Activated CD4-positive, alpha-beta T cell treated with anti-CD3 and anti-CD28 coated beads, Interleukin-2, amount 10 ng/mL, durations not matched to agents 7 days and 5 days (primary cell): ENCODE measurements at regions not wholly inside any gene's neighbourhood (a gene's known extent, or its start where the extent isn't known, plus 50 kb on each side); places are given as distances from the start of the nearest gene placed in this dataset.
"Not testable (repeated sequence)": the region's sequence is repeated elsewhere in the genome, so short reads cannot be mapped to it uniquely, and the experiment has no call there.

Experiments used
- CTCF ChIA-PET: fragments of 350-600 bp; sonication (Branson Sonifier 250); formaldehyde crosslinking; loops from one replicate; lab custom pipeline; 2021; ENCODE audit warnings: antibody characterized with exemption; lab: Charles Lee
- POLR2A ChIA-PET: fragments of 350-600 bp; sonication (Branson Sonifier 250); formaldehyde crosslinking; loops from one replicate; lab custom pipeline; 2021; ENCODE audit warnings: antibody characterized with exemption; lab: Charles Lee
- DNase-seq: peaks from one replicate; pipeline ENCODE4 v3.0.0-alpha.2; 2020
- H3K27ac Mint-ChIP-seq: one replicate; pipeline ENCODE4 v1.8.0; 2021; ENCODE audit warnings: mild to moderate bottlenecking, moderate library complexity, mixed read lengths
- H3K27me3 Mint-ChIP-seq: one replicate; pipeline ENCODE4 v1.8.0; 2021; ENCODE audit warnings: mixed read lengths
- H3K36me3 Mint-ChIP-seq: one replicate; pipeline ENCODE4 v1.8.0; 2021; ENCODE audit warnings: low read depth, mixed read lengths
- H3K4me1 Mint-ChIP-seq: one replicate; pipeline ENCODE4 v1.8.0; 2021; ENCODE audit warnings: mixed read lengths
- H3K4me3 Mint-ChIP-seq: one replicate; pipeline ENCODE4 v1.8.0; 2021; ENCODE audit warnings: mild to moderate bottlenecking, moderate library complexity, mixed read lengths
- H3K9me3 Mint-ChIP-seq: one replicate; pipeline ENCODE4 v1.8.0; 2021; ENCODE audit warnings: mixed read lengths

GRCh38 chr9:75490326-75490725, 400.1 kb upstream of the PCSK5 start:
- DNase-seq = no peak
- POLR2A ChIA-PET = no interaction called here
- Mint-ChIP-seq H3K27me3 (no peaks in the 10 kb centered on the region), H3K9me3 (no peaks in the 10 kb centered on the region), H3K4me1 (no peaks in the 10 kb centered on the region), H3K36me3 (no peaks in the 10 kb centered on the region), H3K27ac (no peak overlapping the region), H3K4me3 (no peak overlapping the region)
- CTCF ChIA-PET = no interaction called here

GRCh38 chr9:75491533-75491932, 398.9 kb upstream of the PCSK5 start:
- POLR2A ChIA-PET = no interaction called here
- H3K27me3 Mint-ChIP-seq = no peaks in the 10 kb centered on the region
- H3K4me3 Mint-ChIP-seq = no peak overlapping the region
- no peak for DNase-seq
- CTCF ChIA-PET = no interaction called here
- H3K36me3 Mint-ChIP-seq = no peaks in the 10 kb centered on the region
- H3K9me3 Mint-ChIP-seq = no peaks in the 10 kb centered on the region
- no peaks in the 10 kb centered on the region for H3K4me1 Mint-ChIP-seq
- H3K27ac Mint-ChIP-seq = no peak overlapping the region

DNA sequence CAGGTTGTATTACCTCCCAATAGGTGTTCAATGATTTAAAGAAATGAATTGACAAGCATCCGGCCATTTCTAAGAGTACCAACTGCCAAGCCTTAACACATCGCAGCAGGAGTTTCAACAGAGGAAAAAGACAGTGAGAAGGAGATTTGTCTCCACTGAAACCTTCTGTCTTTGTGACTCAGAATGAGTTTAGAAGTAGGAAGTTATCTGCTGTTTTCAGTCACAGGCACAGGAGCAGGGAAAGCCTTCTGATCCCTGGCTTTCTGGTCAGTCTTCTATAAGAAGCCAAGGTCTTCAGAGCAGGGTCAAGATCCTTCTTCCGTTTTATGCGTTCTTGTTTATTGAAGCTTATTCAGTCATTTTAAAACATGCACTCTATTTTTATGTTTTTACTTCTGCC, 390.7 kb upstream of the PCSK5 start:
- POLR2A ChIA-PET = no interaction called here
- DNase-seq = no peak

GRCh38 chr9:75500479-75500878, 390.0 kb upstream of the PCSK5 start:
- Mint-ChIP-seq H3K27ac (no peak overlapping the region), H3K4me1 (no peaks in the 10 kb centered on the region), H3K4me3 (no peak overlapping the region), H3K9me3 (no peaks in the 10 kb centered on the region), H3K36me3 (no peaks in the 10 kb centered on the region), H3K27me3 (peaks cover 2% of the 10 kb centered on the region)
- CTCF ChIA-PET = no interaction called here
- POLR2A ChIA-PET = no interaction called here
- no peak for DNase-seq

More for the DNA sequence above, 390.7 kb upstream of the PCSK5 start:
- H3K4me1 Mint-ChIP-seq = no peaks in the 10 kb centered on the region
- H3K36me3 Mint-ChIP-seq = no peaks in the 10 kb centered on the region
- CTCF ChIA-PET = no interaction called here
- H3K4me3 Mint-ChIP-seq = no peak overlapping the region
- H3K27ac Mint-ChIP-seq = no peak overlapping the region
- peaks cover 2% of the 10 kb centered on the region for H3K27me3 Mint-ChIP-seq
- no peaks in the 10 kb centered on the region for H3K9me3 Mint-ChIP-seq

DNA sequence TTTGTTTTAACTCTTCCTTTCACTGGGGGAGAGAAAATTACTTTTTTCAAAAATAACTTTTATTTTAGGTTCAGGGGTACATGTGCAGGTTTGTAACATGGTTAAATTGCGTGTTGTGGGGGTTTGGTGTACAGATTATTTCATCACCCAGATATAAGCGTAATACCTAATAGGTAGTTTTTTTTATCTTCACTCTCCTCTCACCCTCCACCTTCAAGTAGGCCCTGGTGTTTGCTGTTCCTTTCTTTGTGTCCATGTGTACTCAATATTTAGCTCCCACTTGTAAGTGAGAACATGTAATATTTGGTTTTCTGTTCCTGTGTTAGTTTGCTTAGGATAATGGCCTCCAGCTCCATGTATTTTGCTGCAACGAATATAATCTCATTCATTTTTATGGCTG, 389.5 kb upstream of the PCSK5 start:
- DNase-seq = not testable (repeated sequence)

DNA sequence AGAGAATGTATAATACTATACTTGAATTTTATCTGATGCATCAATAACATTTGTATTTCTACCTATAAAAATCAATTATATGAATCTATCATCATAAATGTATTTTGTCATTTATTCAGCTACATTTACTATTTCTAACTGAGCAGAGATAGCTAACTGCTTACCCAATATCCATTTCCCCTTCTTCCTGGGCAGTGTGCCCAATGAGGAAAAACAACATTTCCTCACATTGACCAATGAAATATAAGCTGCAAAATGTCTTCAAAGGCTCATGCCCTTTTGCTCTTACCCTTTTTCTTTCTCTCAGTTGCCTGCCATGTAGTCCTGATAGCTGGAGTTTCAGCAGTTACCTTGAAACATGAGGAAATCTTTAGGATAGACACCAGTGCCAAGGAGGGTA, 385.8 kb upstream of the PCSK5 start:
- peaks cover 2% of the 10 kb centered on the region for H3K27me3 Mint-ChIP-seq
- POLR2A ChIA-PET = no interaction called here
- no peaks in the 10 kb centered on the region for H3K4me1 Mint-ChIP-seq
- no peaks in the 10 kb centered on the region for H3K36me3 Mint-ChIP-seq
- no peak overlapping the region for H3K27ac Mint-ChIP-seq
- no peak for DNase-seq
- no peaks in the 10 kb centered on the region for H3K9me3 Mint-ChIP-seq
- no peak overlapping the region for H3K4me3 Mint-ChIP-seq
- CTCF ChIA-PET = no interaction called here

More for the DNA sequence above, 389.5 kb upstream of the PCSK5 start:
- H3K27ac Mint-ChIP-seq, H3K4me1 Mint-ChIP-seq, CTCF ChIA-PET, H3K4me3 Mint-ChIP-seq, H3K27me3 Mint-ChIP-seq, H3K36me3 Mint-ChIP-seq, POLR2A ChIA-PET, H3K9me3 Mint-ChIP-seq: not testable (repeated sequence)

DNA sequence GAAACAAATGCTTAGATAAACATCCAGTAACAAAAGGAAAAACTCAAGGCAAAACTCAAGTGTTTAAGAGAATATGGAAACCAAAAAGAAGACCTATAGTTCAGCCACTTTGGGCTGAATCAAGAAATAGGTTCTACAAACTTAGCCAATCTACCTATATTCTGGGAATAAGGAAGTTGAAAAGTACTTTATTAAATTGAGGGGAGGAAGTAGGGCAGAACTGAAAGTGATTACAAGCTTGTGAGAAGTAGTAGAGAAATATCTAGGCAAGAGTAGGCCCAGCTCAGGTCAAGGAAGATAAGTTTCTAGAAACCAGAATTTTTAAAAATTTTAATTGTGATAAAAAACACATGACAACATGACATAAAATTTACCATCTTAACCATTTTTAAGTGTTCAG, 384.8 kb upstream of the PCSK5 start:
- Mint-ChIP-seq H3K36me3 (no peaks in the 10 kb centered on the region), H3K4me1 (no peaks in the 10 kb centered on the region), H3K4me3 (no peak overlapping the region), H3K27me3 (no peaks in the 10 kb centered on the region), H3K27ac (no peak overlapping the region), H3K9me3 (no peaks in the 10 kb centered on the region)
- CTCF ChIA-PET = no interaction called here
- POLR2A ChIA-PET = no interaction called here
- no peak for DNase-seq

- Mint-ChIP-seq H3K36me3 (no peaks in the 10 kb centered on the region), H3K4me3 (no peak overlapping the region), H3K27me3 (no peaks in the 10 kb centered on the region), H3K27ac (no peak overlapping the region), H3K9me3 (no peaks in the 10 kb centered on the region), H3K4me1 (no peaks in the 10 kb centered on the region)
- no peak for DNase-seq
- CTCF ChIA-PET = no interaction called here
- POLR2A ChIA-PET = no interaction called here
These were observed 361.0 kb upstream of the PCSK5 start for GRCh38 chr9:75529463-75529862.

- ChIA-PET CTCF (no interaction called here), POLR2A (no interaction called here)
- no peaks in the 10 kb centered on the region for H3K36me3 Mint-ChIP-seq
- no peak overlapping the region for H3K27ac Mint-ChIP-seq
- DNase-seq = no peak
- H3K27me3 Mint-ChIP-seq = no peaks in the 10 kb centered on the region
- no peaks in the 10 kb centered on the region for H3K4me1 Mint-ChIP-seq
- no peak overlapping the region for H3K4me3 Mint-ChIP-seq
- H3K9me3 Mint-ChIP-seq = no peaks in the 10 kb centered on the region
These were observed 358.9 kb upstream of the PCSK5 start for GRCh38 chr9:75531588-75531987.

DNA sequence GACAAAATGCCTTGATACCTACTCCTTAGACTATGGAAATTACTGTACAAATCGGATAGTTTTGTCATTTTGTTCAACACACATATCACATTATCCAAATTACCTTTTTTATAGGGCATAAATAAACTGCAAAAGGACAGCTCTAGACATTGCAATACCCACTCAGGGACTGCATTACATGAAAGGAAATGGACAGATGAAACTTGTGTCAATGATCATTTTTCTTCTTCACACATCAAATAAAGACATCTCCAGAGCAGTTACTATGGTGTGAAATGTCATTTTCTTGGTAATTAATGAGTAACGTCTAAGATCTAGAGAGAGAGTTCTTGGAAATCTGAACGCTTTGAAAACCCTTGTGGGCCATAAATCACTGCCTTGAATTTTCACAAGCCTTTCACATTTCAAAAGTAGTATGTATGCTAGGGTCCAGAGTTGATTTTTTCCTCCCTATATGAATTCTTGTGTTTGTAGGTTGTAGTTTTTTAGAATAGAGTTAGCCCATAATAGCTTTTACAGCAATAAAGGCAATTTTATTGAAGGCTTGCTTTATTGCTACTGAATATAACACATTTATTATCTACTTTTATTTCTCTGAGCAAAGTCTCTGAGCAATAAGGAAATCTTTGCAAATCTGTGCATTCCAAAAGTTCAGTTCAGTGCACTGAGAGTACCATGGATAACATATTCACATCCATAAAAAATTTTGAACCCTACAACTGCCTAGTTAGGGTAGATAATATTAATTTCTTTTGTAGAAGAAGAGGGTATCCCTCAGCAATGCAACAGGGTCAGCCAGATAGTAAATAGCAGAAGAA, 358.0 kb upstream of the PCSK5 start:
- POLR2A ChIA-PET = no interaction called here
- no peak for DNase-seq
- no peak overlapping the region for H3K27ac Mint-ChIP-seq
- CTCF ChIA-PET = no interaction called here
- H3K9me3 Mint-ChIP-seq = no peaks in the 10 kb centered on the region
- no peaks in the 10 kb centered on the region for H3K36me3 Mint-ChIP-seq
- H3K4me3 Mint-ChIP-seq = no peak overlapping the region
- no peaks in the 10 kb centered on the region for H3K4me1 Mint-ChIP-seq
- no peaks in the 10 kb centered on the region for H3K27me3 Mint-ChIP-seq

DNA sequence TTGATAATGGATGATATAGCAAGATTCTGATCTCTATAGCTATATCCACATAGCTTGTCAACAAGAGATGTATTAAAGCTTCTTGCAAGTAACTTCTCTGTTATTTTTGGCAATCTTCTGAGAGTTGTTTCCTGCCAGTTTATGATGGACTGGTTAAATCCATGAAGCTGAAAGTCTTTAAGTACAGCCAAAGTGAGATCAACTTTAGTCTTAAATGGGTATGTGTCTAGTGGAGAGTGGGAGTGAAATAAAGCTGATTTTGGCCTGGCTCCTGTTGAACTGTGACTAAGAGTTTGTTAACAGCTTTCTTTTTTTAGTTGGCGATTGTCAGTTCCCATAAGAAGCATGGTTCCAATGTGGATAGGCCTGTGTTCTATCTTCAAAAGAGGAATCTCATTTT, 350.9 kb upstream of the PCSK5 start:
- no peak for DNase-seq
- H3K9me3 Mint-ChIP-seq = no peaks in the 10 kb centered on the region
- H3K27ac Mint-ChIP-seq = no peak overlapping the region
- CTCF ChIA-PET = no interaction called here
- POLR2A ChIA-PET = no interaction called here
- no peaks in the 10 kb centered on the region for H3K27me3 Mint-ChIP-seq
- H3K4me3 Mint-ChIP-seq = no peak overlapping the region
- H3K36me3 Mint-ChIP-seq = no peaks in the 10 kb centered on the region
- no peaks in the 10 kb centered on the region for H3K4me1 Mint-ChIP-seq

- no peaks in the 10 kb centered on the region for H3K36me3 Mint-ChIP-seq
These were observed 350.3 kb upstream of the PCSK5 start for GRCh38 chr9:75540185-75540584.

DNA sequence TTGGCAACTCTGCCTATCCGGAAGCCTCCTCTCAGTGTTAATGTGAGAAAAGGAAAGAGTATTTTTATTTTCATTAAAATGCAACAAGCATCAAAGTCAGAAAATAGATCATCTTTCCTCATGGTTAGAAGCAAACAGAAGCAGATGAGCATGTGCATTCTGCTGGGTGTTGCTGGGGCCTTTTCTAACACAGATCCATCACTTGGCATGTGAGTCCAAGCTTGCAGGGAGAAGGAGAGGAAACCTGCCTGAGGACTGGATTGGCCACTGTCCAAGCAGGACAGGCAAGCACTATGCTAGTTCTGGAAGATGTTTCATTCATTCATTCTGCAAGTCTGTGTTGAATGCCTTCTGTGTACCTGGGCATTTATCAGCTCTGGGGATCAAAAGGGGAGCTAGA, 348.7 kb upstream of the PCSK5 start:
- H3K4me1 Mint-ChIP-seq = no peaks in the 10 kb centered on the region
- DNase-seq = no peak
- H3K4me3 Mint-ChIP-seq = no peak overlapping the region
- no peak overlapping the region for H3K27ac Mint-ChIP-seq
- H3K27me3 Mint-ChIP-seq = no peaks in the 10 kb centered on the region
- H3K9me3 Mint-ChIP-seq = no peaks in the 10 kb centered on the region
- POLR2A ChIA-PET = no interaction called here
- CTCF ChIA-PET = no interaction called here
- H3K36me3 Mint-ChIP-seq = no peaks in the 10 kb centered on the region

More at GRCh38 chr9:75540185-75540584, 350.3 kb upstream of the PCSK5 start:
- no peak overlapping the region for H3K4me3 Mint-ChIP-seq
- POLR2A ChIA-PET = no interaction called here
- H3K27me3 Mint-ChIP-seq = no peaks in the 10 kb centered on the region
- no peak overlapping the region for H3K27ac Mint-ChIP-seq
- no peaks in the 10 kb centered on the region for H3K9me3 Mint-ChIP-seq
- no peak for DNase-seq
- CTCF ChIA-PET = no interaction called here
- H3K4me1 Mint-ChIP-seq = no peaks in the 10 kb centered on the region

DNA sequence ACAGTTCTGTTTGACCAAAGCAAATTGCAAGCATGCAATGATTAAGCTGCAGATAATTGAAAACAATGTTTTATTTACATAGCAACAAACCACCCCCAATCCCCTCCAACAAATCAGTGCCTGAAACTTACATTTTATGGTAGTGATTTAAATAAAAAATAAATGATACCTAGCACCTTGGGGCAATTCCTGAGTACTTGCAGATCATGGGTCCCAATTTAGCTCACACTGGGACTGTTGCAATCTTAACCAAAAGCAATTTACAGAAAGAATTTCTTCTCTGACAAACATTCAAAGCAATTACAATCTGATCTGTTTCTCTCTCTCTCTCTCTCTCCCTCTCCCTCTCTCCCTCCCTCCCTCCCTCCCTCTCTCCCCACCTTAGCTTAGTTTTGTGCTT, 345.7 kb upstream of the PCSK5 start:
- ChIA-PET POLR2A (no interaction called here), CTCF (no interaction called here)
- no peak overlapping the region for H3K27ac Mint-ChIP-seq
- no peaks in the 10 kb centered on the region for H3K36me3 Mint-ChIP-seq
- H3K4me1 Mint-ChIP-seq = no peaks in the 10 kb centered on the region
- no peaks in the 10 kb centered on the region for H3K27me3 Mint-ChIP-seq
- no peak overlapping the region for H3K4me3 Mint-ChIP-seq
- no peak for DNase-seq
- no peaks in the 10 kb centered on the region for H3K9me3 Mint-ChIP-seq
